Loucy (cell line): ENCODE measurements at regions not wholly inside any gene's neighbourhood (a gene's known extent, or its start where the extent isn't known, plus 50 kb on each side); places are given as distances from the start of the nearest gene placed in this dataset.

Experiments
- H2AFZ ChIP-seq: fragments of 200-600 bp; sonication (generic); 2 replicates; pipeline ENCODE4 v1.6.0; 2016; ENCODE audit warnings: antibody characterized with exemption, mild to moderate bottlenecking, low read length, moderate library complexity
- H3F3A ChIP-seq: fragments of 200-600 bp; 2 replicates; pipeline ENCODE4 v1.6.0; 2016; ENCODE audit warnings: antibody characterized with exemption, low read depth, mild to moderate bottlenecking
- H3K27me3 ChIP-seq: fragments of 200-600 bp; sonication (generic); 2 replicates; pipeline ENCODE4 v1.6.1; 2014; ENCODE audit warnings: low read length, mild to moderate bottlenecking; ENCODE audit not compliant: insufficient read depth, poor library complexity, severe bottlenecking
- H3K36me3 ChIP-seq: fragments of 200-600 bp; sonication (generic); 2 replicates; pipeline ENCODE4 v1.6.1; 2016; ENCODE audit warnings: low read length; ENCODE audit not compliant: insufficient read depth
- H3K4me1 ChIP-seq: fragments of 200-600 bp; sonication (generic); 2 replicates; pipeline ENCODE4 v1.5.1; 2014; ENCODE audit warnings: low read length, mild to moderate bottlenecking; ENCODE audit not compliant: insufficient read depth, poor library complexity, severe bottlenecking
- H3K4me2 ChIP-seq: fragments of 200-600 bp; sonication (generic); 2 replicates; pipeline ENCODE4 v1.6.0; 2014; ENCODE audit warnings: antibody characterized with exemption, low read length, low read depth, mild to moderate bottlenecking; ENCODE audit not compliant: poor library complexity, severe bottlenecking
- H3K4me3 ChIP-seq: fragments of 200-600 bp; sonication (generic); 2 replicates; pipeline ENCODE4 v1.5.1; 2014; ENCODE audit warnings: low read length, mild to moderate bottlenecking, mixed read lengths; ENCODE audit not compliant: poor library complexity, severe bottlenecking
- H3K79me2 ChIP-seq: fragments of 200-600 bp; sonication (generic); 2 replicates; pipeline ENCODE4 v1.6.1; 2014; ENCODE audit warnings: low read length; ENCODE audit not compliant: insufficient read depth
- H3K9ac ChIP-seq: fragments of 200-600 bp; sonication (generic); 2 replicates; pipeline ENCODE4 v1.6.0; 2014; ENCODE audit warnings: mild to moderate bottlenecking, low read depth, low read length, moderate library complexity; ENCODE audit not compliant: poor library complexity, severe bottlenecking
- H3K9me2 ChIP-seq: fragments of 200-600 bp; sonication (generic); replicated peaks from 2 replicates; pipeline ENCODE4 v1.6.1; 2016; ENCODE audit warnings: low read depth, low read length, mixed read lengths
- H3K9me3 ChIP-seq: fragments of 200-600 bp; sonication (generic); 2 replicates; pipeline ENCODE4 v1.6.1; 2014; ENCODE audit warnings: mild to moderate bottlenecking, antibody characterized with exemption, low read length, low read depth; ENCODE audit not compliant: insufficient read depth
- H4K20me1 ChIP-seq: fragments of 200-600 bp; sonication (generic); 2 replicates; pipeline ENCODE4 v1.6.0; 2014; ENCODE audit warnings: antibody characterized with exemption, low read length, mild to moderate bottlenecking; ENCODE audit not compliant: insufficient read depth, poor library complexity, severe bottlenecking
- CTCF ChIP-seq: fragments of 200-600 bp; sonication (generic); conservative IDR thresholded peaks from 2 replicates; pipeline ENCODE4 v1.5.1; 2014; ENCODE audit warnings: mild to moderate bottlenecking, antibody characterized with exemption, low read length
- EZH2phosphoT487 ChIP-seq: fragments of 200-600 bp; IDR thresholded peaks from 2 replicates; pipeline ENCODE4 v1.6.1; 2018; ENCODE audit warnings: antibody characterized with exemption, mild to moderate bottlenecking, moderate library complexity, borderline replicate concordance

GRCh38 chr14:76950055-76951020, 78.2 kb downstream of the IRF2BPL start:
- H3K4me2 ChIP-seq: no peak overlapping the region
- H3K9me3 ChIP-seq: no peaks in the 10 kb centered on the region
- H3K36me3 ChIP-seq: no peaks in the 10 kb centered on the region
- no peak overlapping the region for H3K9ac ChIP-seq
- H3K27me3 ChIP-seq: no peaks in the 10 kb centered on the region
- no peak overlapping the region for H3K4me3 ChIP-seq
- H2AFZ ChIP-seq: no peak overlapping the region
- TF ChIP-seq CTCF (no peak), EZH2phosphoT487 (no peak)
- H3F3A ChIP-seq: no peaks in the 10 kb centered on the region; the same call in 1 of the 2 replicates
- H3K9me2 ChIP-seq: no peaks in the 10 kb centered on the region
- H3K4me1 ChIP-seq: peaks cover 35% of the 10 kb centered on the region
- no peaks in the 10 kb centered on the region for H4K20me1 ChIP-seq
- H3K79me2 ChIP-seq: no peaks in the 10 kb centered on the region

- Histone ChIP-seq H3K36me3 (no peaks in the 10 kb centered on the region), H3K9me2 (no peaks in the 10 kb centered on the region), H3K79me2 (no peaks in the 10 kb centered on the region), H3K4me3 (no peak overlapping the region), H3K9me3 (no peaks in the 10 kb centered on the region), H3F3A (no peaks in the 10 kb centered on the region; the same call in 1 of the 2 replicates), H3K27me3 (no peaks in the 10 kb centered on the region), H3K4me2 (no peak overlapping the region), H2AFZ (no peak overlapping the region), H3K9ac (no peak overlapping the region), H3K4me1 (peaks cover 35% of the 10 kb centered on the region), H4K20me1 (no peaks in the 10 kb centered on the region)
- TF ChIP-seq CTCF: no peak
- no peak for TF ChIP-seq EZH2phosphoT487
These were observed 79.5 kb downstream of the IRF2BPL start for GRCh38 chr14:76948976-76949375.

- Histone ChIP-seq H3K79me2 (no peaks in the 10 kb centered on the region), H3K27me3 (no peaks in the 10 kb centered on the region), H3K9me3 (no peaks in the 10 kb centered on the region), H3K9me2 (no peaks in the 10 kb centered on the region), H4K20me1 (no peaks in the 10 kb centered on the region), H3K4me1 (peaks cover 31% of the 10 kb centered on the region), H2AFZ (no peak overlapping the region), H3K36me3 (no peaks in the 10 kb centered on the region), H3K4me2 (no peak overlapping the region), H3F3A (no peaks in the 10 kb centered on the region; the same call in 1 of the 2 replicates), H3K9ac (no peak overlapping the region), H3K4me3 (no peak overlapping the region)
- no peak for TF ChIP-seq CTCF
- TF ChIP-seq EZH2phosphoT487: no peak
These were observed 80.1 kb downstream of the IRF2BPL start for GRCh38 chr14:76948213-76948947.
